Astrocyte of the cerebellum (primary cell): ENCODE measurements at regions not wholly inside any gene's neighbourhood (a gene's known extent, or its start where the extent isn't known, plus 50 kb on each side); places are given as distances from the start of the nearest gene placed in this dataset.

Experiments used
- DNase-seq: peaks from one replicate; pipeline ENCODE4 v3.0.0-alpha.2; 2011; ENCODE audit warnings: low read depth
- H3K4me3 ChIP-seq: 2 replicates; pipeline ENCODE4 v1.5.1; 2011; ENCODE audit warnings: mild to moderate bottlenecking, low read depth, low read length, moderate library complexity
- CTCF ChIP-seq: IDR thresholded peaks from 2 replicates; pipeline ENCODE4 v1.5.1; 2012; ENCODE audit warnings: low read length, low read depth, moderate library complexity, mild to moderate bottlenecking; ENCODE audit errors: missing control alignments
- in situ Hi-C: cut with HindIII; loops from 2 replicates; pipeline ENCODE4 v1.10.0; 2017; ENCODE audit warnings: low sequenced_read_pairs

DNA sequence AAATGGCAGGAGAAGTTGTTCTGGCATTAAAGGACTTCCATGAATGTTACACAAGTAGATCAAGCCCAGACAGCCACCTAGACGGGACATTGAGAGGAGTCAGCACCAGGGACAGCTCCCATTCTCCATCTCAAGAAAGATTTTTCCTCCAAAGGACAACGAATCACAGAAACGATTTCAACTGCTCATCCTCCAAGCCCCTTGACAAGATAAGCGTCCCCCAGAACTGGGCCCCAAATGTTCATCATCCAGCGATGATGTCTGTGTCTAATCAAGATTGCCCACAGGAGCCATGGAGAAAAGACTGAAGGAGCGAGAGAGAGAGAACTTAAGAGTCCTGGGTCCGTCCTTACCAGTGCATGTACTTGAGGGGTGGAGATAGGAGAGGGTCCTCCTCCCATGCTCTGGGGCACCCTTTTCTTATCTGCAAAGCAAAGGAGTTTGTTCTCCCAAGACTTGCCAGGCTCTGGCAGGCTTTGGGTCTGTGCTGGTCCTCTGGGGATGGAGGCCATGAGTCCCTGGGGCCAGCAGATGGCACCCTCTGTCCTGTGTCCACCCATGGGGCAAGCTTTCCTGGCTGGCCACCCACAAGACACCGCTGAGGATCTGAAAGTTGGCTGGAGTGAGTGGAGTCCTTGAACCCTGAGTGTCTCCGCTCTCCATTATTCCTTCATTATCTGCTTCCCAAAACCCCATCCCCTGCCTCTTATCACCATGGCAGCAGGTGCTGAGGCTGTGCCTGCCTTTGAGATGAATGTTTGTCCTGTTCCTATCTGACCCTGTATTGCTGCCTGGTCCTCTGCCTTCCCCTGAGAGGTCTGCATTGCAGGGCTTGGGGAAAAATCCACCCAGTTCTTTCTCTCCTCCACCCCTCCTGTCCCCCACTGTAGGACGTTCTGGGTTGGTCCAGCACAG lies 164.6 kb downstream of the ACTL8 start:
- TF ChIP-seq CTCF = peak; percentile 16
- H3K4me3 ChIP-seq = no peak overlapping the region
- peak; percentile 36 for DNase-seq
- in situ Hi-C loops = no loop called here

DNA sequence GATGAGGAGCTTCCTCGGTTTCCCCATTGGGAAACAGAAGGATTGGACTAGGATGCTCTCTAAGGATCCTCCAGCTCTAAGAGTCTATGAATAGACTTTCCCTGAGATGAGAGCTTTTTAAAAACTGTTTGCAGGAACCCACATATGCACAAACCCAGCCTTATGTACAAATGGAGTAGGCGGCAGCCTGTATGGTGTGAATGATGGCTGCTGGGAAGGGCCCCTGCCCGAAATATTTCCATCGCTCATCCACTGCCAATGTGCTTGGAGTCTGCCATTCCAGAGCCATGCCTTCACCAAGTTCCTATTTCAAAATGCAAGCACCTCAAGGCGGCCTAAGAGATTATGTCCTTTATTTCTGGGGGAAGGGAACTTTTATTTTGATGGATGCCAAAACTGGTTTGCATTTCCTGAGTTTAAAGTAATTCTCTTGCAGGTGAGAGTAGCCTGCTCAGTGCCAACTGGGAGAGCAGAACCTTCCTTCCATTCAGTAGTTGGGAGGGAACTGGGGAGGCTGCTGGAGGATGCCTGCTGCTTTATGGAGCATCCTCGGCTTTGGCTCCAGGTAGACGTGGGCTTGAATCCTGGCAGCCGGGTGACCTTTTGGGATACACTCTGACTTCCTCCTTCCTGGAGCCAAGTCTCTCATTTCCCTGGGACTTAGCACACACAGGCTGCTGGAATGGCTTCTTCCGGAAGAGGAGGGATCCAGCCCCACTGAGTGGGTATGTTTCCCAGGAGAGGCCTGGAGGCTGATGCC lies 165.9 kb downstream of the ACTL8 start:
- H3K4me3 ChIP-seq = no peak overlapping the region
- TF ChIP-seq CTCF = no peak
- no peak for DNase-seq
- in situ Hi-C loops = no loop called here

- H3K4me3 ChIP-seq = no peak overlapping the region
- DNase-seq = no peak
- in situ Hi-C loops = no loop called here
- peak; percentile 58 for TF ChIP-seq CTCF
Observed at GRCh38 chr1:17922833-17923232, 167.7 kb downstream of the ACTL8 start.

DNA sequence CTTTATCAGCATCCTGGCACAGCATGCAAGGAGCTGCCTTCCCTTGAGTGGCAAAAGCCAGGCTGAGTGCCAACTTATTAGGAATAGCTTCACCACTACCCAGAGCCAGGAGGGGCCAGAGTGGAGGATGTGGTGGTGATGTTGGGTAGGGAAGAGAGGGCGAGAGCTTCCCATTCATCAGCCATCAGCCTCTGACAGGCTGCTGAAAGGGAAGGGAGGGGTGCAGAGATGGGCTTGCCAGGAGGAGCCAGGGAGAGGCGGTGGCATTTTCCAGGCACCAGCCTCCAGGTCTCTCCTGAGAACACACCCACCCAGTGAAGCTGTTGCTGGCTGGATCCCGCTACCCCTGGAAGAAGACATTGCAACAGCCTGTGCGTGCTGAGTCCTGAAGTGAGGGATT lies 168.5 kb downstream of the ACTL8 start:
- in situ Hi-C loops = no loop called here
- no peak for DNase-seq
- TF ChIP-seq CTCF = no peak
- H3K4me3 ChIP-seq = no peak overlapping the region

GRCh38 chr1:17924578-17924977 lies 169.4 kb downstream of the ACTL8 start:
- no peak for DNase-seq
- TF ChIP-seq CTCF = no peak
- H3K4me3 ChIP-seq = no peak overlapping the region
- in situ Hi-C loops = no loop called here

DNA sequence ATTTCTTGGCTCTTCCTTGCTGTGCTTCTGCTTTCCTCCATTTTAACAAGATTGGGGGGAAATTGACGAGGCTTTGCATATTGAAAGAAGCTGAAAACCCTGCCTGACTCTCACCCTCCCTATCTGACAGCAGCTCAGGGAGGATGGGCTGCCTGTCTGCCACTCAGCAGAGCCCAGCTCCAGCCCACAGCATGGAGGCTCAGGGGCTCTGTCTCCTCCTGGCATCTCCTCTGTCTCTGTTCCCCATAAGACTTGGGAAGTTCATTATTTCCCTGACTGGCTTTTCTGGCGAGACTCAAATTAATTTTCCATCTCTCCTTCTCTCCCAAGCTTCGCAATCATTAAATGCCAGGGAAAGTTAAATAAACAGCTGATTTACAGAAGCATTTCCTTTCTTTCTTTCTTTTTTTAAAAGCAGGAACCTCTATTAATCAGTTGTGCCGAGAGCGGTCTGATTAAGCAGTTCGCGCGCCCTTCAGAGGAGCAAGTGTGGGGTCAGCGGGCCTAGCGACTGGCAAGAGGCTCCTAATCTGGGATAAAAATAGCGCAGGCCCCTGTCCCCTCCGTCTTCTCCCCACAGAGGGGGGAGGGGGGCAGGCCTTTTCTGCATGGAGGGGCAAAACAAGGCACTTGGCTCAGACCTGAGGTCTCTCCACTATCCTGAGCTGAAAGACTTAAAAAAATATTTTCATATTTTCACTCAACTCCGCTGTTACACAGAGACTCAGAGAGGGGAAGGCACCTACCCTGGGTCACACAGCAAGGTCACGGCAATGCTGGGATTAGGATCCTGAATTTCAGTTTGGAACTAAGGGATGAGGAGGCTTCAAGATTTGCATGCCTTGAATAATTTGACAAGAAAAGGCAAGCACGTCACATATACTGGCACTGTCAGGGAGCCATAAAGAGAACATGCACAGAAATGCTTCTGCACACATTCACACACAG lies 170.4 kb downstream of the ACTL8 start:
- in situ Hi-C loops = no loop called here
- no peak overlapping the region for H3K4me3 ChIP-seq
- DNase-seq = no peak
- TF ChIP-seq CTCF = no peak
